H1 (cell line): ENCODE measurements at regions not wholly inside any gene's neighbourhood (a gene's known extent, or its start where the extent isn't known, plus 50 kb on each side); places are given as distances from the start of the nearest gene placed in this dataset.

ENCODE experiments used
- BACH1 ChIP-seq: IDR thresholded peaks from 2 replicates; pipeline ENCODE4 v1.6.1; 2012; ENCODE audit warnings: low read length, improper control_type of control experiment
- CBX8 ChIP-seq: fragments of 300-800, 300-1000 bp; sonication (generic); IDR thresholded peaks from 2 replicates; pipeline ENCODE4 v1.7.1; 2016; ENCODE audit warnings: low read depth, low read length, borderline replicate concordance
- E2F6 ChIP-seq: IDR thresholded peaks from 2 replicates; pipeline ENCODE4 v1.6.1; 2012; ENCODE audit warnings: inconsistent platforms
- EP300 ChIP-seq, 2 experiments: IDR thresholded peaks; 1 replicate in 1 of 2; 2 replicates in 1 of 2; pipeline ENCODE4 v1.6.1; 2011 to 2012; ENCODE audit warnings: low read depth in 2 of 2, low read length in 2 of 2, mild to moderate bottlenecking in 2 of 2, borderline replicate concordance in 1 of 2, inconsistent platforms in 1 of 2, moderate library complexity in 1 of 2
- FOSL1 ChIP-seq: IDR thresholded peaks from 2 replicates; pipeline ENCODE4 v1.6.1; 2011; ENCODE audit warnings: mild to moderate bottlenecking, low read depth, low read length, moderate library complexity; ENCODE audit not compliant: insufficient read depth
- GTF2F1 ChIP-seq: IDR thresholded peaks from 2 replicates; pipeline ENCODE4 v1.6.1; 2012; ENCODE audit warnings: low read depth, low read length, improper control_type of control experiment, borderline replicate concordance
- JUN ChIP-seq: IDR thresholded peaks from 2 replicates; pipeline ENCODE4 v1.6.1; 2011; ENCODE audit warnings: low read depth, mild to moderate bottlenecking, improper control_type of control experiment, low read length
- JUND ChIP-seq: IDR thresholded peaks from 2 replicates; pipeline ENCODE4 v1.6.1; 2011; ENCODE audit warnings: mild to moderate bottlenecking, improper control_type of control experiment, low read length
- RFX5 ChIP-seq: IDR thresholded peaks from 2 replicates; pipeline ENCODE4 v1.6.1; 2011; ENCODE audit warnings: low read depth, low read length, improper control_type of control experiment, borderline replicate concordance
- SIX5 ChIP-seq: IDR thresholded peaks from 2 replicates; pipeline ENCODE4 v1.6.1; 2011; ENCODE audit warnings: mild to moderate bottlenecking, low read depth, low read length
- SP4 ChIP-seq: IDR thresholded peaks from 2 replicates; pipeline ENCODE4 v1.6.1; 2012; ENCODE audit warnings: low read length, inconsistent platforms
- TEAD4 ChIP-seq: IDR thresholded peaks from 2 replicates; pipeline ENCODE4 v1.6.1; 2012; ENCODE audit warnings: low read depth, low read length, inconsistent platforms, mixed read lengths

- no peak for TF ChIP-seq TEAD4
- TF ChIP-seq SIX5: no peak
- no peak for TF ChIP-seq JUN
- TF ChIP-seq CBX8: no peak
- TF ChIP-seq GTF2F1: no peak
- TF ChIP-seq BACH1: no peak
- no peak for TF ChIP-seq FOSL1
- no peak for TF ChIP-seq EP300 (IDR thresholded peaks at IDR 0.05; ENCODE audit: borderline replicate concordance in 1 of 2, low read depth in 2 of 2, low read length in 2 of 2)
- no peak for TF ChIP-seq E2F6
- TF ChIP-seq JUND: no peak
- no peak for TF ChIP-seq RFX5
- TF ChIP-seq SP4: no peak
Observed at GRCh38 chr4:108546728-108547127, 73.6 kb upstream of the RPL34 start (continued).
